GM18511 (cell line): ENCODE measurements at regions not wholly inside any gene's neighbourhood (a gene's known extent, or its start where the extent isn't known, plus 50 kb on each side); places are given as distances from the start of the nearest gene placed in this dataset.

Experiments
- ATAC-seq: cut with Tn5 transposase; IDR thresholded peaks from one replicate; pipeline ENCODE4 v1.9.1; 2021; ENCODE audit warnings: mild to moderate bottlenecking, moderate library complexity; ENCODE audit not compliant: unreplicated experiment

DNA sequence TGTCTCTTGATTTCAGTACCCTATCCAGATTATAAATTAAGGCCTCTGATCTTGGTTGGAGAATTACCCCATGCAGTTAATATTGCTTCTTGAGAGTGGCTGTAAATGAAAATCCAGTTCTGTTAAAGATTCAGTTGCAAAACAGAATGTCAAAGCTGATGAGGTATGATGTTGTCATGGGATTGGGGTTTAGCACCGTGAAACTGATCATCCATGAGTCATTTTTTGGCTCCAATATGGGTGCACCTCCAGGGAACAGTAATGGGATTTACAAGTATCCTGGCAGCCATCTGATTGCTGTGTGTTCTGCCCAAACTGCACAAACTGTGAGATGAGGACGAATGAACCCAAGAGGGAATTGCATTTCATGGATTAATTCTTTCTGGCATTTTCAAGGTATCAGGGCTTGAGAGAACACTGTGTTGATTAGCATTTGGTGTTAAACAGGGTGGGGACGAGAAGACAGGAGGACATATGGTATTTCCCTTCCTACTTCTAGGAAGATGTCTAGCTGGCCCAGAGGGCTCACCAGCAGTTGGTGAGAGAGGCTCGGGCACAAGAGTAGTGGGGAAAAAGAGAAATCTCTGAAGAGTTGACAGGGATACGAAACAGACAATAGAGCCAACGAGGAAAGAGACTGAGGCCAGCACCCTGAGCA is 214.7 kb downstream of the GAS1 start:
- ATAC-seq: no peak

DNA sequence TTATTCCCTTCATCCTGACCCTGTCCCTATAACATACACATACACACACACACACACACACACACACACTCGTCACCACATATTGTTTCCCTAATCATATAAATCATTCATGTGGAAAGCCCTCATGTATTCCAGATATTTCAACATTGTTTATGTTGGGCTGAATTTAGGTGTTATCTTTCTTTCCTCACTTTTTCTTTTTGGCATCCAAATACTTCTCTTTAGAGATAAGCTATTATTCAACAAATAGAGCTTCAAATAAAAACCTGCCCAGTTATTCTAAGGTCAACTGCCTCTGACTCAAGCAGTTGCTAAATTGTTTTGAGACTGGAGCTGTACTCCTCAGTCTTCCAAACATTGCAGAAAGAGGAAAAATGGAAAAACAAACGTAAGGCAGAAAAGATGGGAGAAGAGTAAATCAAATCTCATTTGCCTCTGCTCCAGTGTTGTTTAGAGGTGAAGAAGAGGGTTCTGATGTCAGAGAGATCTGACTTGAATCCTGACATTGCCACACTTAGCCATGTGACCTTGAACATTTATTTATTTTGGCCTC is 215.7 kb downstream of the GAS1 start:
- no peak for ATAC-seq

DNA sequence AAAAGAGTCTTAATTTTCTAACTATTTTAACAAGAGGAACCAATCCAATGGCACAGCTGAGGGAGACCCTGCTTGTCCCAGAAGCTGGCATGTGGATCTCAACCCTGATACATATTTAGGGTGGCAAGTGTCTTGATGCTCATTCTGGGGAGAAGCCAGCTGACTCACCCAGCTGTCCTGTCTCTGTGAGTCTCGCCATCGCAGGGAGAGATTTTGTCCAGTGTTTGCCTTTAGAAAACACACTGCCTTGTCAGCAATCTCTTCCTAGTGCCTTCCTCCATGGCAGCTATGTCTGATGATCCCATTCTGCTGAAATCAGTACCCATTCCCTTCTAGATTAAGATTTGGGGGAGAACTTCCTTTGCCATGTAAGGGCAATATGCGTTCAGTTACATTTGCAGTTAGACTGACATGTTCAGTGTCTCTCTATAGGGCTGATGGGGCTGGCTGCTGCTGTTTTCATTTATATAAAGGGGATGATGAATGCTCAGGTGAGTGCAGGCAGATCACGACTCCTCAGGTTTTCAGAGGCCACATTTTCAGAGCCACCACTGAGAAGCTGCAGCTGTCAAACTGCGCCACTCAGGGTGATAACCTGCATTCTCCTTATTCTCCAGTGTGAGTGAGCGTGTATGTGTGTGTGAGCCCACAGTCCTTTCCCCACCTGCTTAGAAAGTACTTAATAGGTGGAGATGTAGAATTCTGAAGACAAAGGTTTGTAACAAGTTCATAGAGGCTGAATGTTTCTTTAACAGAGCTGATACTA is 217.0 kb downstream of the GAS1 start:
- ATAC-seq: no peak

DNA sequence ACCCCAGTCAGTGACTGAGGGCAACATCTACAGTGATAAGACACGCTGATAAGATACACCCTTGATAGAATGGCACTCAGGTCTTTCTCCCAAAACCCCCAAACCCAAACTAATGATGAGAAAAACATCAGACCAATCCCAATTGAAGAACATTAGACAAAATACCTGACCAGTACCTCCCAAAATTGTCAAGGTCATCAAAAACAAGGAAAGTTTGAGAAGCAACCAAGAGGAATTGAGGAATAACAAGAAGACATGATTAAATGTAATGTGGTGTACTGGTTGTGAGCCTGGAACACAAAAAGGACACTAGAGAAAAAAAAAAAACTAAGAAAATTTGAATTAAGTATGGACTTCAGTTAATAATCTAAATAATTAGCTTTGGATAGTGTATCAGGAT is 222.8 kb downstream of the GAS1 start:
- ATAC-seq: no peak

DNA sequence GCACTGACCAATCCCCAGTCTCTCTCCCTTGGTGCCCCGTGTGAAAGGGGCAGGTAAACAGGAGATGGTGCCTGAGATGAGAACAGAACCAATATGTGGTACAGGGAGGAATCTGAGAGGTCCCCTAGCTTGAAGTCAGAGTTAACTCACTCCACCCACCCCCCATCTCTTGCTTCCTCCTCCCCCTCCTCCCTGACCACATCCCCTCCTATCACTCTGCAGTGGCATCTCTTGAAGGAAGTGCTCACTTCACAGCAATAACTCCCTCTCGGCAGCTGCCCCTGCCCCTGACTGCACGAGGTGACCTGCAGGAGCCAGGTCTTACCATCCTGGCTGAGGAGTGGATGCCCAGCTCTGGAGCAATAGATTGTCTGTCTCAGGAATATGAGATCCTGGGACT is 224.0 kb downstream of the GAS1 start:
- no peak for ATAC-seq

DNA sequence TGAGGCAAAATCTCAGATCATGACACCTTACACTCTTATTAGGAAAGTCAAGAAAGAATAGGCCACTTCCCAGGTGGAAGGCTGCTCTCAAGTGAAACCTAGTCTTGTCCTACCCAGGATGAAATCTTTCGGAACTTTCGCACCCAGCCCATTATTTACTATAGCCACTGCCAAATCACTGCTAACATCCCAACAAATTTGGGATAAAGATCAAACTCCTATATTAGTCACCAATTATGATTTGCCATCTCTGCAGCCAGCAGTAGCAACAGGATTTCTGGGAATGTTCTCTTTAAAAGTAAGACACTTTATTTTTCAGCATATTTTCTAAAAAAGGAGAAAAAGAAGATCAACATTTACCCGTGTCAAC is 224.6 kb downstream of the GAS1 start:
- ATAC-seq: no peak

DNA sequence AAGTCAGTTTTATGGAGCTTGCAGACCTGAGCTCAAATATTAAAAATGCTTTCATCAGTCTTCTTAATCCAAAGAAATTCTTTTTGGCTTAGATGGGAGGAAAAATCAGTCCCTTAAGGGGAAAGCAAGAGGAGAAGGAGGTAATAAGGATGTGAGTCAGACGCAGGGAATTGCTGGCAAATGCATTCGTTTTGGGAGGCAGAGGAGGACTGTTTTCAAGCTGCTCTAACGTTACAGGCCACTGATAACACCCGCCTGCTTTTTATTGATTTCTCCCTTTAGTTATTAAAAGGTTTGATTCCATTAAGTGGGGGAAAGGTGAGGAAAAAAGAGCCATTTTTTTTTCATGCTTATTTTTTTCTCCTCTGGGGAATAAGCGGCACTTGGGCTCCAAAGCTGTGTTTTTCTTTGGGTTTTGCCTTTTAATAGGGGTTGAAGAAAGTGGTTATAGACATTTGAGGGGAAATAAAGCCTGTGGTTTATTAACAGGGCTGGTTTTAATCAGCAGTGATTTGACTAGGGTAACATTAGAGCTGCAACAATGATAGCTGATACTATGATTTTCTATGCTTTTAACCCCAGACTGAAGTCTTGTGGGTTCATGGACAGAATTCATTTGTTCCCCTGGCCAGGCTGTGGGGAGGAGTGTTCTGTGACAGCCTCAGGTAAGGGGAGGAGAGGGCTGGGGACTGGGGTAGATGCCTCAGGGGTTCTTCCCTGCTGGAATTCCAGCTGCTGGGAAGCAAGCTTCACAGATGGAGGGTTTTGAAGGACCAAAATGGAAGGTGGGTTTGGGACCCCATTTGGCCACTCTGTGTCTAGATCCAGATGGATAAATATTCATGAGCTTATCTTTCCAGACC is 225.2 kb downstream of the GAS1 start:
- no peak for ATAC-seq

DNA sequence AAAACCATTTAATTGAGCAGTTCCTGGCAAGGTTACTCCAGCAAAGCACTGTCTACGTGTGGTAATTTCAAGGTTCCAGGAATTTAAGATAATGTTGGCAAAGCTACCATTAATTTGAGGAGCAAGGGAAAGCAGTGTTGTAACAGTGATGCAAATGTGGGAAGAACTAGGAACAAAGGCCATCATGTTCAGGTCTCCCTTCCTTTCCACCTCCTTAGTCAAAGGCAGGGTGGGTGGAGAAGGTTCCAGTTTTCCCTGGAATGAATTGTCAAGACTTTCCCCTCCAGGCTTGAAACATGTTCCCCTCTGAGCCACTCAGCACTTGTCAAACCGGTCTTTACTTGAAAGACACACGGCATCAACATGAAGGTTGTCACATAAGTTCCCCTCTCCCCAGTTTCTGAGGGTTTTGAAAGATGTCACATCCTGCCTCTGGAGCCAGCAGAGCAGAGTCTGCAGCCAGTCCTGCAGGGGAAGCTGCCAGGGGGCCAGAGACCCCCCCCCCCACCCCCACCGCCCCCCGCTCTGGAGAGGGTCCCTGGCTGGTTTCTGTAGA is 226.0 kb downstream of the GAS1 start:
- ATAC-seq: no peak

DNA sequence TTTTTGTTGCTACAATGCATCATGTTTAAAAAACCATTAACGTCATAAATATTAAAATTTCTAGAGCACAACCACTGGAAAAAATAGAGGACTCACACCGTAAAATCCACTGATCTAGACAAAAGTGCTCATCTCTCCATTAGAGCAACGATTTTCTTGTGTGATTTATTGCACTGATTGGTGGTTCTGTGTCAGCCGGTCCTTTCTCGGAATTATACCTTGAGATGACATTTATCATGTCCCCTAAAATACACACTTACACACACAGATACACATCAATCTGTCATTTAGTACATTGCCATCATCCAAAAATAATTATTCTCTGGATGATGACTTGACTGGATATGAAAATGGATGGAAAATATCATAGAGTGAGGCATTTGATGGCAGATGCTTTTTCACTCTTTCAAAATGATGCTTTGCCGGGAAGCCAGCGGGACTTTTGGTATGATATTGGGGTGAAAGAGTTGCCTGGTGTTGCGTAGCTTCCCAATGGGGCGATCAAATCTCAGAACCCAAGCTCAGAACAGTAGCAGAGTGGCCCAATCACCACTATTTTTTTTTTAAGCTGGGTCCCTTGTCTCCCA is 226.6 kb downstream of the GAS1 start:
- ATAC-seq: no peak

DNA sequence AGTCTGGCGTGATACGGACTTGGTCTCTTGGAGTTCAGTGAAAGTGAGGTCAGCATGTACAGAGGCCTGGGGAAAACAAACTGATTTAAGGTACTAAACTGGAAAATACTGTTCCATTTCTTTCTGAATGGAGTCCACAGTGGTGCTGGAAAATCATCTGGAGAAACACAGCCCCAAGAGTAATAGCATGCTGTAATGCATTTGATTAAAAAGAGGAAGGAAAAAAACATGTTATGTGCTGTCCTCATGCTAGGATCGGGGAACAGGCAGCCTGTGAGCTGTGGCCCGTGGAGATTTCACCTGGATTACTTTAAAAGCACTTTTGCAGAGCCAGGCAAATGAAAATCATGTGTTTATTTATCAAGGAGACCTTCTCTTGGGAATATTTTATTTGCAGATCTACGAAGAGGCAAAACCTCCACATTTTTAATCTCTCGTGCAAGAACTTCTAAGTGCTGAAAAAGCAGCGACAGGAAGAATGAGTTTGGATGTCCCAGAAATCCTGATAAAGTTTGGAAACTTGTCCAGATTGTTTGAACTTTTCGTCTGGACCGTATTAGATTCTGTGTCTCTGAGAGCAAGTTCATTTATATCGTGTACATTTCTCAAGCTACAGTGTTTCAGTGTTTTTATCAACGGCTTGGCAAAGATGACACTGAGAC is 228.8 kb downstream of the GAS1 start:
- ATAC-seq: no peak

DNA sequence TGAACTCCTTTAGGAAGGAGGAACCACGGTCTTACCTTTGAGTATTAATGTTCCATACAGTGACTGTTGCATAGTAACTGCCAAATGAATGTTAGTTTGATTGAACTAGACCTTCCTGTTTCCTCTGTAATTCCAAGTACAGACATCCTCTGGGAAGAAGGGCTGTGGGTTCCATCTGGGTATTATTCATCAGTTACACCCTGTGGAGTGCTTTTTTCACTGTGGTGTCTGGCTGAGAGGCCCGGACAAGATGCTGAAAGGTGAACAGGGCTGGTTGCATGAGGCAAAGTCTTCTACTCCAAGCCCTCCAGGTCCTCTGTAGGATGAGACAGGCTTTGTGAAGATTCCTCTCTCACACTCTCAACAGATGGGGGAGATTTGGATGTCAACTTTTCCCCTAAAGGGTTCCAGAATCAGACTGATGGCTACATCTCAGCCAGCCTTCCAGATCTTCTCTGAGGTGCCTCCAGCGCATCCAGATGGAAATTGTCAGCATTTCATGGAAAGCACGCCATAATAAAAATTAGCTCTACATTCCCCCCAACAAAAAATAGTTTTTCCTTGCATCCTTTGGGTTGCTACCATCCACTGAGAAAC is 230.9 kb downstream of the GAS1 start:
- ATAC-seq: no peak

DNA sequence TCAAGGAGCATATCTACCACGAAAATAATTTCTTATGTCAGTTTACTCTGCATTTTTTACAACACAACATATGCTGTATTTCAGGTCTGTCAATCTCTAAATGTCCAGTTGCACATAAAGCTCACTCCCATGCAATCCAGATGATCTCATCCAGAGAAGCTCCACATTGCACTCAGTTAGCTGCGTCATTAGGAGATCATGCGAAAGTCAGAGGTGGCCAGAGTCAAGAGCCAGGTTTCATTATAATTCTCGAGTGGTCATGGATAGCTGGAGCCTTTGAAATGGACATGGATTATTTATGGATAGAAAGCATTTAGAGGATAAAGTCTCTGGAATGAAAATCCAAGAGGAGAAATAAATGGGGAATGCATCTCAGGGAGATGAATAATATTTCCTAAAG is 232.3 kb downstream of the GAS1 start:
- no peak for ATAC-seq

DNA sequence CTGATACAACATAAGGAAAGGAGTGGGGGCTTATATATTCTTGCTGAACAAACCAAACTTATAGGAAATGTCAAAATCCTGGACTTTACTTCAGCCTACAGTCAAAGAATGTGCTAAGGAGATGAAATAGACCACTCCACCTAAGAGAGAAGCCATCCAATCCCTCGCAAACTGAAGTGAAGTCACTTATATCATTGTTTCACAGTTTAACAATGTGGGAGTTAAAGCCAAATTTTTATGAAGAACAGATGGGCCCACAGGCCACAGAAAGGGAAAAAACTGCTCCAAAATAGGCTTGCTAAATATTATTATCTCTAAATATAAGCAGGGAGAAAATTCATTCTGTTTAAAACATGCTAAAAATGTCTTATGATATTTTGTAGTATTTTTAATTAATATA is 233.3 kb downstream of the GAS1 start:
- ATAC-seq: no peak

DNA sequence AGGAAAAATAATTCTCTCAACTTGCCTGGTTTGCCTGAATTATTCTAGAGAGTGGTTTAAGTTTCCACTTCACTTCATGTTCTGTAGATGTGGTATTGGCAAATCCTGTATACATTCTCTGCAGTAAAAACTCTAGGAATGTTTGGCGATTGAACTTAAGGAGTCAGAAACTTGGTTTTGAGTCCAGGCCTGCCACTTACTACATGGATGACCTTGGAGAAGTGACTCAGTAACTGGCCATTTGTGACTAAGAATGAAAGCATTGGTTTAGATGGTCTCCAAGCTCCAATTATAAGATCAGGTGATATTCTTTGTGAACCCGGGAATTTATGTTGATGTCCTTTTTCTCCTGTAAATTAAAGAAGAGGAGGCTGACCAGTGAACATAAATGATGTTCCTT is 233.8 kb downstream of the GAS1 start:
- no peak for ATAC-seq

DNA sequence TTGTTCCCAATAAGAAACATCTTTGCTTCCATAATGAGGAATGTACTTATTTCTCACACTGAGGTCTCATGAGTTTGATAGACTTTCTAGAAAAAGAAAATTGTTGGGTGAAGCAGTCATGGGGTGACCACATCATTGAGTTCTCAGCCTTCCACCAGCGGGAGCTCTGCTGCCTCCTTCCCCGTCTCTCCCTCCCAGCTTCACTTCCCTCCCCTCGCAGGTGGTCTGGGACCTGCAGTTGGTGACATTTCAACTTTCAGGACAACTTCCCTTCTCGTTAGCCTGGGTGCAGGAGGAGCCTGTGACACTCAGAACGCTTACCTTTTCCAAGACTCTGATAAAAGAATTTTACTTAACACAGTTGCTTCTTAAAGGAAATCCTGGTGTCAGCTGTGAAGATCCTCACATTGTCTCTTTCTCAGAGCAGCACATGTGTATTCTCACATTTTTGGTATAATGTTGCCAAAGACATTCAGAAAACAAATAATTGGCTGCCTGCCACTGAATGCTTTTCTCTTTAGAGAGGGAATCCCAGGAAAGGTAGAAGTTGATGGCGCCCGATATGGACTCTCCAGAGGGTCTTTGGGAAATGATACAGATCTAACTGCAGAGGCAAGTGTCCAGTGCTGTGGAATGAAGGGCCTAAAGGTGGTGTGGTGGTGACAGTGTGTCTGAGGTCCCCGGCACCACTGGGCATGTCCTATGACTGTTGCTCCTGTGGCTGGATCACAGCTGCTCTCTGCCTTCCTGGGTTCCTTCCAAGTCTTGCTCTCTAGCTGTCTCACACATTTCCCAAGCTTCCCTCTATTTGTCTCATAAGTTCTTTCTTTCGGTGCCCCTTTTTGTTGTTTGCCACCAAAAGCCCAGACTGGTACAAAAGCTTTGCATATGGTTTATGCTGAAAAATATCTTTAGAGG is 238.1 kb downstream of the GAS1 start:
- ATAC-seq: no peak

DNA sequence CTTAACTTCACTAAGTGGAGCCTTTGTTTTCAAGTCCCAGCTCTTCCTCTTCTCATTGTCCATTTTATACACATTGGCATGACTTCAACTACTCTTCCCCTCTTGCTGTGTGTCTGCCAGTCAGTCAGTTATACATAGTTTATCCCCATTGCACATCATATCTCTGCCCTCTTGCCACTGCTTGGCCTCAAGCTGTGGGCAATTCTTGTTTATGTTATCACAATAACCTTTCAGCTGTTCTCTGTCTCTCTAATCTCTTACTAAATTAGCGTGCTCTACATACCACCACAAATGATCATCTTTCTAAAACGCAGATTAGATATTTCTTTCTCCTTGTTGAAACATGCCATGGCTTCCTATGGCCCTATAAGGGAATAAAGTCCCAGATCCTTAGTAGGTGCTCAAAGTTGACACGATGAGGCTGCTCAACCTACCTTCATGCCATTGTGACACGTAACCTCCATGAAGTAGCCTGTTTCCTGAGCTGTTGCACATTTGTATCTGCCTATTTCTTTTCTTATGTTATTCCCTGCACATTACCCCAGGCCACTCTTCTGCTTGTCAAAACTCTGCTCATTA is 239.3 kb downstream of the GAS1 start:
- ATAC-seq: no peak

DNA sequence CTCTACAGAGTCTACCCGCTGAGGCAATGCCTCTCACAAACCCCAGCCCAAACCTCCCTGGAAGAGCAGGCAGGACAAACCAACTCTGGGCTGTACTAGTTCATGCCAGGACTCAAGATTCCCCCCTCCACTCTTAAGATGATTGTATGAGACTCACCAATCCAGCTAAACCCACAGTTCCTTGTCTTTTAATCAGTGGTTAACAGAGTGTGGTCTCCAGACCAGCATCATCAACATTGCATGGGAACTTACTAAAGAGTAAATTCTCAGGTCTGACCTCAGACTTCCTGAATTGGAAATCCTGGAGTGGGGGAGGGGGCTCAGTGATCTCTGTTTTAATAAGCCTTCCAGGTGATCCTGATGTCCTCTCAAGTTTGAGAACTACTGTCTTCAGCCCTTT is 240.9 kb downstream of the GAS1 start:
- ATAC-seq: no peak

DNA sequence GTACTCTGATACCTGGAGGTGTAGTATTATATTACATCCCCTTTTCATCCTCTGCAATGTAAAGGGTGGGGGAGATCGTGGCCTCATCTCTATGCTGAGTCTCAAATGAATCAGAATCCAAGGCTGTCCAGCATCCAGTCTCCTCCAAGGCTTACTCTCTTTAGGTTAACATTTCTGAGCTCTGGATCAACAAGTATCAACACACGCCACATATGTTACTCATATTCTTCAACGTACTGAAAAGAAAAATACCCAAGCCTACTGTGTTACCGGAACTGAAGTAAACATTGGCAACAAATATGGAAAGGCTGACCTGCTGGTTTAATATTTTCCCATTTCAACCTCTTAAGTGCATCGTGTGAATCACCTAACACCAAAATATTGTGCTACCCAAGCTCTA is 241.8 kb downstream of the GAS1 start:
- no peak for ATAC-seq

DNA sequence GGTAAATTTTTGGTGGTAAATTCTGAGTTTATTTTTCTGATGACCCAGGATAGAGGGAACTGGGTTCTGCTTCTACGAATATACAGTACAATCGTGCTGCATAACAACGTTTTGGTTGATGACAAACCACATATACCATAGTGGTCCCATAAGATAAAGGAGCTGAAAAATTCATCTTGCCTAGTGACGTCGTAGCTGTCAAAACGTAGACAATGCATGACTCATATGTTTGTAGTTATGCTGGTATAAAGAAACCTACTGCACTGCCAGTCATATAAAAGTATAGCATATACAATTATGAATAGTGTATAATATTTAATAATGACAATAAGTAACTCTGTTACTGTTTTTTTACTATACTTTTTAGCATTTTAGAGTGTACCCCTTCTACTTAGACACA is 244.0 kb downstream of the GAS1 start:
- ATAC-seq: no peak
